Naive thymus-derived CD4-positive, alpha-beta T cell (primary cell): ENCODE measurements at regions not wholly inside any gene's neighbourhood (a gene's known extent, or its start where the extent isn't known, plus 50 kb on each side); places are given as distances from the start of the nearest gene placed in this dataset.

Experiments
- ATAC-seq: fragments of 150-1000 bp; cut with Tn5 transposase; 2 replicates; pipeline ENCODE4 v1.10.0; 2021; ENCODE audit warnings: mild to moderate bottlenecking, moderate library complexity
- CTCF ChIA-PET: fragments of 350-600 bp; sonication (Branson Sonifier 250); formaldehyde crosslinking; loops from one replicate; lab custom pipeline; 2021; ENCODE audit warnings: antibody characterized with exemption; lab: Charles Lee
- POLR2A ChIA-PET: fragments of 350-600 bp; sonication (Branson Sonifier 250); formaldehyde crosslinking; loops from one replicate; lab custom pipeline; 2021; ENCODE audit warnings: antibody characterized with exemption, inconsistent platforms; lab: Charles Lee
- DNase-seq, 9 donors: peaks; one replicate each; pipeline versions ENCODE4 v3.0.0 to v3.0.0-alpha.2; 2020 to 2022; ENCODE audit warnings: mixed read lengths in 1 of 9
- H3K27ac ChIP-seq: one replicate; pipeline ENCODE4 v1.7.0; 2013; ENCODE audit warnings: mild to moderate bottlenecking, low read depth, low read length, moderate library complexity
- H3K27me3 ChIP-seq, 2 donors: one replicate each; pipeline ENCODE4 v1.7.0; 2013; ENCODE audit warnings: low read length in 2 of 2, mild to moderate bottlenecking in 2 of 2, moderate library complexity in 2 of 2; ENCODE audit not compliant: control insufficient read depth in 2 of 2, insufficient read depth in 2 of 2
- H3K36me3 ChIP-seq, 3 experiments: 1 replicate in 2 of 3; 2 replicates in 1 of 3; pipeline ENCODE4 v1.7.0; 2013; ENCODE audit warnings: low read length in 3 of 3, mild to moderate bottlenecking in 3 of 3, moderate library complexity in 1 of 3; ENCODE audit not compliant: insufficient read depth in 3 of 3, control insufficient read depth in 2 of 3
- H3K4me1 ChIP-seq, 2 donors: one replicate each; pipeline ENCODE4 v1.7.0; 2013; ENCODE audit warnings: low read length in 2 of 2, mild to moderate bottlenecking in 2 of 2, moderate library complexity in 1 of 2; ENCODE audit not compliant: control insufficient read depth in 2 of 2, insufficient read depth in 2 of 2
- H3K4me3 ChIP-seq: 2 replicates; pipeline ENCODE4 v1.7.0; 2013; ENCODE audit warnings: mild to moderate bottlenecking, low read length
- H3K9me3 ChIP-seq, 3 experiments: 1 replicate in 2 of 3; 2 replicates in 1 of 3; pipeline ENCODE4 v1.7.0; 2013; ENCODE audit warnings: low read length in 3 of 3; ENCODE audit not compliant: control insufficient read depth in 2 of 3
- H3K27ac Mint-ChIP-seq, 9 donors: one replicate each; pipeline ENCODE4 v1.8.0; 2020 to 2022; ENCODE audit warnings: mixed read lengths in 9 of 9, mild to moderate bottlenecking in 8 of 9, moderate library complexity in 5 of 9, inconsistent platforms in 2 of 9
- H3K27me3 Mint-ChIP-seq, 5 donors: one replicate each; pipeline ENCODE4 v1.8.0; 2021 to 2022; ENCODE audit warnings: mixed read lengths in 5 of 5, mild to moderate bottlenecking in 1 of 5
- H3K36me3 Mint-ChIP-seq, 5 donors: one replicate each; pipeline ENCODE4 v1.8.0; 2020 to 2022; ENCODE audit warnings: mixed read lengths in 5 of 5, mild to moderate bottlenecking in 3 of 5, inconsistent platforms in 1 of 5
- H3K4me1 Mint-ChIP-seq, 7 donors: one replicate each; pipeline ENCODE4 v1.8.0; 2020 to 2022; ENCODE audit warnings: mixed read lengths in 7 of 7, mild to moderate bottlenecking in 3 of 7, inconsistent platforms in 1 of 7
- H3K4me3 Mint-ChIP-seq, 10 donors: one replicate each; pipeline ENCODE4 v1.8.0; 2020 to 2022; ENCODE audit warnings: mild to moderate bottlenecking in 10 of 10, mixed read lengths in 10 of 10, moderate library complexity in 6 of 10, inconsistent platforms in 2 of 10
- H3K9me3 Mint-ChIP-seq, 11 donors: one replicate each; pipeline ENCODE4 v1.8.0; 2020 to 2022; ENCODE audit warnings: mixed read lengths in 11 of 11, mild to moderate bottlenecking in 4 of 11, inconsistent platforms in 1 of 11, moderate library complexity in 1 of 11
- intact Hi-C, 2 donors: fragments of 100-400 bp; cut with micrococcal nuclease; formaldehyde crosslinking; loops; one replicate each; pipeline ENCODE4 v1.15.1; 2023

DNA sequence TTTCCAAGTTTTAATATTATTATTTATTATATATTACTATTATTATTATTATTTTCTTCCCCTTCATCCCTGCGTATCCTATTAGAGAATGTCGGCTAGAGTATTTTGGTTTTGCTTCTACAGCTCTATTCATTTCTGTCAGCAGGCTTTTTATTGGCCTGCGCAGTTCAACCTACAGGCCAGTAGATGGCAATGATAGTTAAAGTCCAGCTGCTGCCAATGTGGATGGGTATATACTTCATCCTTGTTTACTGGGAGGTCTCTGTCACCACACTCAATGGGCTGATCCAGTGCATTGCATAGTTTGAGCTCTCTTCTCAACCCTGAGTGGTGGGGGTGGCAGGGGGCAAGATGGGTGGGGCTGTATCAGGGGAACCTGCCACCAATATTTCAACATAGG lies 799.8 kb downstream of the NSUN3 start:
- peaks cover 0 to 3% (median 0%) of the 10 kb centered on the region in 5 donors for H3K36me3 Mint-ChIP-seq
- H3K27me3 Mint-ChIP-seq = no peaks in the 10 kb centered on the region
- Histone ChIP-seq H3K27ac (no peak overlapping the region), H3K36me3 (no peaks in the 10 kb centered on the region), H3K27me3 (no peaks in the 10 kb centered on the region), H3K4me3 (no peak overlapping the region), H3K4me1 (no peaks in the 10 kb centered on the region), H3K9me3 (peaks cover 0 to 15% (median 0%) of the 10 kb centered on the region in 3 experiments)
- ATAC-seq (no peak), DNase-seq (no peak)
- H3K9me3 Mint-ChIP-seq = peaks cover 8 to 78% (median 29%) of the 10 kb centered on the region in 11 donors
- ChIA-PET CTCF (no interaction called here), POLR2A (no interaction called here)
- intact Hi-C loops = no loop called here
- no peak overlapping the region for H3K4me3 Mint-ChIP-seq
- H3K27ac Mint-ChIP-seq = no peak overlapping the region
- no peaks in the 10 kb centered on the region for H3K4me1 Mint-ChIP-seq

GRCh38 chr3:94869059-94869547 lies 806.2 kb downstream of the NSUN3 start:
- intact Hi-C loops = no loop called here
- H3K27me3 ChIP-seq = no peaks in the 10 kb centered on the region
- Mint-ChIP-seq H3K4me1 (no peaks in the 10 kb centered on the region), H3K4me3 (no peak overlapping the region), H3K9me3 (peaks cover 2 to 25% (median 8%) of the 10 kb centered on the region in 11 donors), H3K27me3 (no peaks in the 10 kb centered on the region), H3K36me3 (no peaks in the 10 kb centered on the region), H3K27ac (no peak overlapping the region)
- POLR2A ChIA-PET = no interaction called here
- no peak for DNase-seq
- H3K9me3 ChIP-seq = peaks cover 0 to 14% (median 0%) of the 10 kb centered on the region in 3 experiments
- H3K27ac ChIP-seq = no peak overlapping the region
- no peaks in the 10 kb centered on the region for H3K36me3 ChIP-seq
- no peak overlapping the region for H3K4me3 ChIP-seq
- H3K4me1 ChIP-seq = no peaks in the 10 kb centered on the region
- CTCF ChIA-PET = no interaction called here
- ATAC-seq = no peak

GRCh38 chr3:94873751-94874150 lies 810.9 kb downstream of the NSUN3 start:
- Histone ChIP-seq H3K9me3 (no peaks in the 10 kb centered on the region), H3K4me1 (no peaks in the 10 kb centered on the region), H3K27me3 (no peaks in the 10 kb centered on the region), H3K27ac (no peak overlapping the region), H3K36me3 (no peaks in the 10 kb centered on the region), H3K4me3 (no peak overlapping the region)
- peaks cover 0 to 9% (median 0%) of the 10 kb centered on the region in 11 donors for H3K9me3 Mint-ChIP-seq
- ChIA-PET CTCF (no interaction called here), POLR2A (no interaction called here)
- H3K27ac Mint-ChIP-seq = no peak overlapping the region
- H3K4me1 Mint-ChIP-seq = no peaks in the 10 kb centered on the region
- ATAC-seq = no peak
- no peak overlapping the region for H3K4me3 Mint-ChIP-seq
- H3K36me3 Mint-ChIP-seq = no peaks in the 10 kb centered on the region
- no peak for DNase-seq
- no peaks in the 10 kb centered on the region for H3K27me3 Mint-ChIP-seq
- intact Hi-C loops = no loop called here

DNA sequence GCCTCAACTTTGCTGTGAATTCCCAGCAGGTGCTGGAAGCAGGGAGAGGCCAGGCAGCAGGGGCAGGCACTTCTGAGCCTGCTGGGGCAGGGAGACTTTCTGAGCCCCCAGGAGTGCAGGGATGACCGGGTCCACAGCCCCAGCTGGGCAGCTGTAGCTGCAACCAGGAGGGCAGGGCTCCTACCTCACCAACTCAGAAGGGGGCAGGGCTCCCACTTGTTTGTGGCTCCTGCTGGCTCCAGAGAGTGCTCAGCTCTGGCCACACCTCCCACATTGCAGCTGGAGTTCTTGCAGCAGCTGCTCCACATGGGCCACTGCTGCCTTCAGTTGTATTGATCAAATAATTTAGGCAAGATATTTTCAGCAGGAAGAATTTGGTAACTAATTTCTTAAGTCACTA lies 812.3 kb downstream of the NSUN3 start:
- intact Hi-C loops = no loop called here
- Mint-ChIP-seq H3K4me3 (no peak overlapping the region), H3K27ac (no peak overlapping the region), H3K27me3 (no peaks in the 10 kb centered on the region), H3K4me1 (no peaks in the 10 kb centered on the region), H3K9me3 (peaks cover 0 to 10% (median 2%) of the 10 kb centered on the region in 11 donors), H3K36me3 (no peaks in the 10 kb centered on the region)
- H3K4me1 ChIP-seq = no peaks in the 10 kb centered on the region
- no peaks in the 10 kb centered on the region for H3K27me3 ChIP-seq
- H3K9me3 ChIP-seq = no peaks in the 10 kb centered on the region
- no peak overlapping the region for H3K4me3 ChIP-seq
- H3K27ac ChIP-seq = no peak overlapping the region
- ChIA-PET POLR2A (no interaction called here), CTCF (no interaction called here)
- no peaks in the 10 kb centered on the region for H3K36me3 ChIP-seq
- no peak for DNase-seq
- no peak for ATAC-seq

DNA sequence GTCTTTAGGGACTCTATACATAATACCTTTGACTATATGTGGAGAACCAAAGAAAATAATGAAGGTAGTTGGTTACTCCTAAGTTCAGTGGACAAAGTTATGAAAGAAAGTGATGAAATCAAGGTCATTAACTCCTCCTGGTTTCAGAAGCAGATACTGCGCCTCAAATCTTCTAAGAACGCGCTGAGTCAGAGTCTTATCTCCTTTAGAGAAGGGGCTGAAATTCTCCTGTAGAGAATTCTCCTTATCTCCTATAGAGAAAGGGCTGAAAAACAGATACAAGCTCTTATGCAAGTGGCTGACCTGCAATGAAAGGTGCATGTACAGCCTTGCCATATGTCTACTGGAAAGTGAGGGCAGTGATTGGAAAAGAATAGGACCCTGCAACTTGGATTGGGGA lies 824.2 kb downstream of the NSUN3 start:
- no peaks in the 10 kb centered on the region for H3K27me3 Mint-ChIP-seq
- CTCF ChIA-PET = interaction anchor here (0.6 kb wide), 1 partner anchor 28 kb away, joined by 4 read pairs; no protein-coding TSS in a partner anchor
- H3K4me1 ChIP-seq = no peaks in the 10 kb centered on the region
- H3K4me3 ChIP-seq = no peak overlapping the region
- H3K27me3 ChIP-seq = no peaks in the 10 kb centered on the region
- no peak overlapping the region for H3K4me3 Mint-ChIP-seq
- H3K9me3 ChIP-seq = no peaks in the 10 kb centered on the region
- DNase-seq (no peak), ATAC-seq (no peak)
- intact Hi-C loops = no loop called here
- peaks cover 0 to 13% (median 3%) of the 10 kb centered on the region in 11 donors for H3K9me3 Mint-ChIP-seq
- no peaks in the 10 kb centered on the region for H3K4me1 Mint-ChIP-seq
- H3K36me3 Mint-ChIP-seq = no peaks in the 10 kb centered on the region
- H3K36me3 ChIP-seq = no peaks in the 10 kb centered on the region
- H3K27ac ChIP-seq = no peak overlapping the region
- H3K27ac Mint-ChIP-seq = no peak overlapping the region
- POLR2A ChIA-PET = no interaction called here

GRCh38 chr3:94896994-94897393 lies 834.1 kb downstream of the NSUN3 start:
- Histone ChIP-seq H3K9me3 (no peaks in the 10 kb centered on the region), H3K27ac (no peak overlapping the region), H3K4me1 (no peaks in the 10 kb centered on the region), H3K4me3 (no peak overlapping the region), H3K36me3 (no peaks in the 10 kb centered on the region), H3K27me3 (no peaks in the 10 kb centered on the region)
- DNase-seq (no peak), ATAC-seq (no peak)
- Mint-ChIP-seq H3K27ac (no peak overlapping the region), H3K4me1 (no peaks in the 10 kb centered on the region), H3K9me3 (peaks cover 0 to 22% (median 0%) of the 10 kb centered on the region in 11 donors), H3K27me3 (no peaks in the 10 kb centered on the region), H3K4me3 (no peak overlapping the region), H3K36me3 (no peaks in the 10 kb centered on the region)
- intact Hi-C loops = no loop called here
- POLR2A ChIA-PET = no interaction called here
- CTCF ChIA-PET = no interaction called here

- POLR2A ChIA-PET = no interaction called here
- intact Hi-C loops = no loop called here
Observed at GRCh38 chr3:94904156-94904674, 841.4 kb downstream of the NSUN3 start.

More at GRCh38 chr3:94904156-94904674, 841.4 kb downstream of the NSUN3 start:
- H3K27ac Mint-ChIP-seq = no peak overlapping the region
- Histone ChIP-seq H3K36me3 (no peaks in the 10 kb centered on the region), H3K9me3 (no peaks in the 10 kb centered on the region), H3K27ac (no peak overlapping the region), H3K4me3 (no peak overlapping the region), H3K4me1 (no peaks in the 10 kb centered on the region), H3K27me3 (no peaks in the 10 kb centered on the region)
- no peak for ATAC-seq
- H3K36me3 Mint-ChIP-seq = no peaks in the 10 kb centered on the region
- no peaks in the 10 kb centered on the region for H3K4me1 Mint-ChIP-seq
- CTCF ChIA-PET = no interaction called here
- H3K4me3 Mint-ChIP-seq = no peak overlapping the region
- DNase-seq = no peak
- no peaks in the 10 kb centered on the region for H3K27me3 Mint-ChIP-seq
- H3K9me3 Mint-ChIP-seq = peaks cover 0 to 6% (median 0%) of the 10 kb centered on the region in 11 donors
